PC-9 (cell line): ENCODE measurements at regions not wholly inside any gene's neighbourhood (a gene's known extent, or its start where the extent isn't known, plus 50 kb on each side); places are given as distances from the start of the nearest gene placed in this dataset.

Source experiments
- BruUV-seq: library from RNA; stranded (reverse); fragments of 400-500 nt; replicated peaks from 2 replicates; lab custom pipeline; 2021; lab: Mats Ljungman, UMichigan
- CTCF ChIA-PET: fragments of 300-600 bp; sonication (Branson Sonifier 250); formaldehyde crosslinking; loops from one replicate; lab custom pipeline; 2022; ENCODE audit warnings: antibody characterized with exemption; lab: Charles Lee
- POLR2A ChIA-PET: fragments of 300-600 bp; sonication (Branson Sonifier 250); formaldehyde crosslinking; loops from one replicate; lab custom pipeline; 2022; ENCODE audit warnings: antibody characterized with exemption; ENCODE audit not compliant: unreplicated experiment; lab: Charles Lee
- DNase-seq, 2 experiments: peaks; one replicate each; pipeline versions ENCODE4 v3.0.0 to v3.0.0-alpha.2; 2015 to 2022; ENCODE audit warnings: mixed read lengths in 1 of 2
- H2AFZ ChIP-seq: fragments of 200-600 bp; sonication (generic); 2 replicates; pipeline ENCODE4 v1.8.1; 2017; ENCODE audit warnings: antibody characterized with exemption
- H3F3A ChIP-seq: fragments of 200-600 bp; sonication (generic); 2 replicates; pipeline ENCODE4 v1.8.1; 2017; ENCODE audit warnings: antibody characterized with exemption, mild to moderate bottlenecking, low read depth; ENCODE audit not compliant: insufficient read depth
- H3K27ac ChIP-seq: fragments of 200-600 bp; sonication (generic); 2 replicates; pipeline ENCODE4 v1.6.1; 2016; ENCODE audit warnings: mixed run types
- H3K27me3 ChIP-seq: fragments of 200-600 bp; sonication (generic); 2 replicates; pipeline ENCODE4 v1.6.1; 2016; ENCODE audit warnings: low read depth, mixed run types; ENCODE audit not compliant: insufficient read depth
- H3K36me3 ChIP-seq: fragments of 200-600 bp; sonication (generic); 2 replicates; pipeline ENCODE4 v1.6.1; 2016; ENCODE audit warnings: low read depth, mixed run types
- H3K4me1 ChIP-seq: fragments of 200-600 bp; sonication (generic); replicated peaks from 2 replicates; pipeline ENCODE4 v1.6.1; 2016; ENCODE audit warnings: mixed run types; ENCODE audit not compliant: insufficient read depth
- H3K4me2 ChIP-seq: fragments of 200-600 bp; sonication (generic); 2 replicates; pipeline ENCODE4 v1.6.1; 2017; ENCODE audit warnings: mixed run types
- H3K4me3 ChIP-seq: fragments of 200-600 bp; sonication (generic); 2 replicates; pipeline ENCODE4 v1.6.1; 2016; ENCODE audit warnings: mixed run types
- H3K79me2 ChIP-seq: fragments of 200-600 bp; sonication (generic); 2 replicates; pipeline ENCODE4 v1.6.1; 2017; ENCODE audit warnings: low read depth, mixed run types
- H3K9me2 ChIP-seq: fragments of 200-600 bp; sonication (generic); 2 replicates; pipeline ENCODE4 v1.8.1; 2017; ENCODE audit warnings: mild to moderate bottlenecking; ENCODE audit not compliant: insufficient read depth
- H3K9me3 ChIP-seq: fragments of 200-600 bp; sonication (generic); 2 replicates; pipeline ENCODE4 v1.8.1; 2016; ENCODE audit warnings: low read depth; ENCODE audit not compliant: insufficient read depth
- H4K20me1 ChIP-seq: fragments of 200-600 bp; sonication (generic); 2 replicates; pipeline ENCODE4 v1.8.1; 2017; ENCODE audit not compliant: insufficient read depth
- EZH2 ChIP-seq: fragments of 200-600 bp; sonication (generic); IDR thresholded peaks from 2 replicates; pipeline ENCODE4 v1.8.0; 2017; ENCODE audit warnings: antibody characterized with exemption, low read depth
- intact Hi-C: fragments of 100-400 bp; cut with micrococcal nuclease; formaldehyde crosslinking; loops from one replicate; pipeline ENCODE4 v1.10.0; 2022; ENCODE audit not compliant: unreplicated experiment
- TF ChIP-seq, protein P1 (sequence below): fragments of 200-600 bp; sonication (generic); conservative IDR thresholded peaks from 2 replicates; pipeline ENCODE4 v1.6.1; 2017; ENCODE audit warnings: mixed run types, antibody characterized with exemption, mild to moderate bottlenecking, moderate library complexity

DNA sequence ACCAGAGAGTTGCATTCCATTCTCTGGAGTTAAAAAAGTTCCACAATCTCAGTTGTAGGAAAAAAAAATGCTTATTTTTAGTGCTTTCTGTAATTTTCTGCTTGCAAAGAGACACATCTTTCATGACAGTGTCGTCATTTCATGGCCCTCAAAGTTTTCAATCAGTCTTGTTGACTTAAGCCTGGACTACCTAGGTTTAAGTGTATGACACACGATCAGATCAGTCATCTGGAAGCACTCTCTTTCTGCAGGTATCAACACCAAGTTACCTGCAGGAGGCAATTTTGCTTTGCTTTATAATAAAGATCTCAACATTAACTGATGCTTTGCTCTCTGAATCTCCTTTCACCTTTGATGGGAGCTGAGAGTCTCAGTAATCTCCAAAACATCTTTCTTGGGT is 251.6 kb downstream of the BCAT1 start:
- DNase-seq = no peak
- Histone ChIP-seq H2AFZ (no peak overlapping the region), H3F3A (no peaks in the 10 kb centered on the region), H3K4me2 (no peak overlapping the region), H3K27me3 (no peaks in the 10 kb centered on the region), H4K20me1 (no peaks in the 10 kb centered on the region), H3K79me2 (no peaks in the 10 kb centered on the region), H3K36me3 (no peaks in the 10 kb centered on the region), H3K4me3 (no peak overlapping the region), H3K9me2 (no peaks in the 10 kb centered on the region), H3K27ac (no peak overlapping the region), H3K4me1 (no peaks in the 10 kb centered on the region), H3K9me3 (no peaks in the 10 kb centered on the region)
- TF ChIP-seq, protein P1, sequence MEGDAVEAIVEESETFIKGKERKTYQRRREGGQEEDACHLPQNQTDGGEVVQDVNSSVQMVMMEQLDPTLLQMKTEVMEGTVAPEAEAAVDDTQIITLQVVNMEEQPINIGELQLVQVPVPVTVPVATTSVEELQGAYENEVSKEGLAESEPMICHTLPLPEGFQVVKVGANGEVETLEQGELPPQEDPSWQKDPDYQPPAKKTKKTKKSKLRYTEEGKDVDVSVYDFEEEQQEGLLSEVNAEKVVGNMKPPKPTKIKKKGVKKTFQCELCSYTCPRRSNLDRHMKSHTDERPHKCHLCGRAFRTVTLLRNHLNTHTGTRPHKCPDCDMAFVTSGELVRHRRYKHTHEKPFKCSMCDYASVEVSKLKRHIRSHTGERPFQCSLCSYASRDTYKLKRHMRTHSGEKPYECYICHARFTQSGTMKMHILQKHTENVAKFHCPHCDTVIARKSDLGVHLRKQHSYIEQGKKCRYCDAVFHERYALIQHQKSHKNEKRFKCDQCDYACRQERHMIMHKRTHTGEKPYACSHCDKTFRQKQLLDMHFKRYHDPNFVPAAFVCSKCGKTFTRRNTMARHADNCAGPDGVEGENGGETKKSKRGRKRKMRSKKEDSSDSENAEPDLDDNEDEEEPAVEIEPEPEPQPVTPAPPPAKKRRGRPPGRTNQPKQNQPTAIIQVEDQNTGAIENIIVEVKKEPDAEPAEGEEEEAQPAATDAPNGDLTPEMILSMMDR = no peak
- TF ChIP-seq EZH2 = no peak
- POLR2A ChIA-PET = interaction anchor here (0.6 kb wide), 1 partner anchor 1943 kb away, joined by 5 read pairs; no protein-coding TSS in a partner anchor
- intact Hi-C loops = no loop called here
- BruUV-seq = no TSS peak
- CTCF ChIA-PET = no interaction called here

DNA sequence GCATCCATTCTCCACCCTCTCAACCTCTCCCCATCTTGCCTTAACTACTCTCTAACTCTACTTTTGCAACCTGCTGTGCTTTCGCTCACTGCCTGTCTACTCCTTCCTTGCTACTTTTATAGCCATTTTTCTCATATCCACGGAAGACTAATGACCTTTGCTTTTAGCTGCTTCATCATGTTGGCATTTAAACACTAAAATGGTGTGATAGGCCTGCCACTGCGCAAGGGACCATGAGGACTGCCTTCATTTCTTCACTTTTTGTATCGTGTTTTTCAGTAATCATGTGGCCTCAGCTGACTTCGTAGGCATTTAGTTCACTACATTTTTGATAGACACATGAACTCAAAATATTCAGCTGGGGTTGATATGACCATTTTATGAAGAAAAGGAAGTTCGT is 252.1 kb downstream of the BCAT1 start:
- no peak overlapping the region for H2AFZ ChIP-seq
- DNase-seq = no peak
- no peak overlapping the region for H3K4me3 ChIP-seq
- H3K9me3 ChIP-seq = no peaks in the 10 kb centered on the region
- no peaks in the 10 kb centered on the region for H3K36me3 ChIP-seq
- no peaks in the 10 kb centered on the region for H3K79me2 ChIP-seq
- H3K9me2 ChIP-seq = no peaks in the 10 kb centered on the region
- TF ChIP-seq, protein P1 = no peak
- TF ChIP-seq EZH2 = no peak
- H3K27me3 ChIP-seq = 0 out of 2 replicates have a peak, but pooled peaks cover 3% of the 10 kb centered on the region
- no peaks in the 10 kb centered on the region for H3K4me1 ChIP-seq
- POLR2A ChIA-PET = no interaction called here
- H3F3A ChIP-seq = no peaks in the 10 kb centered on the region
- no TSS peak for BruUV-seq
- H3K27ac ChIP-seq = no peak overlapping the region
- H4K20me1 ChIP-seq = no peaks in the 10 kb centered on the region
- CTCF ChIA-PET = no interaction called here
- H3K4me2 ChIP-seq = no peak overlapping the region
- intact Hi-C loops = no loop called here

DNA sequence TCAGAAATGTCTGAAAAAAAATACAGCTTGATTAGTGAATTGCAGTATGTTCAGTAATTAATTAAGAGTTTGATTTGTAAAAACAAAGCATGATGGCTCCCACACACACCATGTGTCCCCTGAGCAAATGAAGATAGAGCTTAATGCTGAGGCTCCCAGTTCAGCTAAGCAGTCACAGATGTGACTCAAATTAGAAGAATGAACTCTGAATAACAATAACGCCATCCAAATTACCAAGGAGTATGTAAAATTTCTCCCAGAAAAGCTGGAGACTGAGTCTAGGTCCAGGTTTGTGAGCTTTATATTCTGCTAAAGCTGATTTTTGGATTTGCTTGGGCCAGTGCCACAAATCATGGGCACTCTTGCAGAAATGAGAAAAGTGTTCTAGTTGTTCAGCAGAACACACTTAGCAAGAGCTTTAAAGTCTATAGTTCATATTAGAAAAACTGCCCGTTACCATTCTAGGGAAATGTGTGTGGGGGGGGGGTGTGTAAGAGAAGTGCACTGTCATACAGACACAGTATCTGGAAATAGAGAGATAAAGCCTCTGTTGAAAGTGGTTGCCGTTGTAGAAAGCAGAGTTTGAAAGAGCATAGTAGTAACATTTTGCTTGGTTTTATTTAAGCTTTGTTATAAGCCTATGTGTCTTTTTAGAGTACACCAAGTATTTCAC is 253.1 kb downstream of the BCAT1 start:
- POLR2A ChIA-PET = no interaction called here
- TF ChIP-seq, protein P1 = no peak
- TF ChIP-seq EZH2 = no peak
- no peaks in the 10 kb centered on the region for H3K79me2 ChIP-seq

More for the DNA sequence above, 253.1 kb downstream of the BCAT1 start:
- Histone ChIP-seq H3F3A (no peaks in the 10 kb centered on the region), H3K4me2 (no peak overlapping the region), H3K9me3 (no peaks in the 10 kb centered on the region), H4K20me1 (no peaks in the 10 kb centered on the region), H3K36me3 (no peaks in the 10 kb centered on the region), H3K27me3 (0 out of 2 replicates have a peak, but pooled peaks cover 3% of the 10 kb centered on the region), H3K4me3 (no peak overlapping the region), H2AFZ (no peak overlapping the region), H3K27ac (no peak overlapping the region), H3K4me1 (no peaks in the 10 kb centered on the region), H3K9me2 (no peaks in the 10 kb centered on the region)
- BruUV-seq = no TSS peak
- intact Hi-C loops = no loop called here
- CTCF ChIA-PET = no interaction called here
- no peak for DNase-seq
